HG03097 (cell line): ENCODE measurements at regions not wholly inside any gene's neighbourhood (a gene's known extent, or its start where the extent isn't known, plus 50 kb on each side); places are given as distances from the start of the nearest gene placed in this dataset.

Experiments used
- ATAC-seq: cut with Tn5 transposase; IDR thresholded peaks from one replicate; pipeline ENCODE4 v1.9.1; 2021; ENCODE audit not compliant: unreplicated experiment, low FRiP score

- no peak for ATAC-seq
Observed at GRCh38 chr15:38042707-38043445, 108.4 kb downstream of the TMCO5A start.

GRCh38 chr15:38046257-38047051, 112.0 kb downstream of the TMCO5A start:
- ATAC-seq: no peak

DNA sequence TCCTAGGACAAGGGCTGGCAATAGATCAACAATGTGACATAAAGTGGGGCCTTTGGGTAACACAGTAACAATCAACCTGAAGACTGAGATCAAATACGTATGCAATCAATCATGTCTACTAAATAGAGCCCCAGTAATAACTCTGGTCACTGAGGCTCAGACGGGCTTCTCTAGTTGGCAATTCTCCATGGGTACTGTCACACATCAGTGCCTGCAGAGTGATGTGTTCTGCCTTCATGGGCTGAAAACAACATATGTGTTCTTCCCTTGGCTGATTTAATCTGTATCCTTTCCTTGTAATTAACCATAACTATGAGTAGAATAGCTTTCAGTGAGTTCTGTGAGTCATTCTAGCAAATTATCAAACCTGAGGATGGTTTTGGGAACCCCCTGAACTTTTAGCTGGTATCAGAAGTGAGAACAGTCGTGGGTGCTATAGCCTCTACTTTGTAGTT, 113.6 kb downstream of the TMCO5A start:
- peak; percentile 83 for ATAC-seq

DNA sequence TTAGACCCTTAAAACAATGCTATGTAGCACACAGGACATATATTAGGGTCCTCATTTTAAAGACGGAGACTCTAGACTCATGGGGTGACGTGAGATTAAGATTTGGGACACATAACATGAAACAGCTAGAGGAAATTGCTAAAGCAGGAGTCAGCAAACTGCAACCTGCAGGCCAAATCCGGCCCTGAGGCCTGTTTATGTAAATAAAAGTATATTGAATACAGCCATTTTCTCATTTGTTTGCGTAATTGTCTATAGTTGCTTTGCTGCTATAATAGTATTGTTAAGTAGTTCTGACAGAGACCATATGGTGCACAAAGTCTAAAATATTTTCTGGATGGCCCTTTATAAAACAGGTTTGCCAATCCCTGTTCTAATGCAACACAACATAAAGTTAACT, 115.5 kb downstream of the TMCO5A start:
- no peak for ATAC-seq

DNA sequence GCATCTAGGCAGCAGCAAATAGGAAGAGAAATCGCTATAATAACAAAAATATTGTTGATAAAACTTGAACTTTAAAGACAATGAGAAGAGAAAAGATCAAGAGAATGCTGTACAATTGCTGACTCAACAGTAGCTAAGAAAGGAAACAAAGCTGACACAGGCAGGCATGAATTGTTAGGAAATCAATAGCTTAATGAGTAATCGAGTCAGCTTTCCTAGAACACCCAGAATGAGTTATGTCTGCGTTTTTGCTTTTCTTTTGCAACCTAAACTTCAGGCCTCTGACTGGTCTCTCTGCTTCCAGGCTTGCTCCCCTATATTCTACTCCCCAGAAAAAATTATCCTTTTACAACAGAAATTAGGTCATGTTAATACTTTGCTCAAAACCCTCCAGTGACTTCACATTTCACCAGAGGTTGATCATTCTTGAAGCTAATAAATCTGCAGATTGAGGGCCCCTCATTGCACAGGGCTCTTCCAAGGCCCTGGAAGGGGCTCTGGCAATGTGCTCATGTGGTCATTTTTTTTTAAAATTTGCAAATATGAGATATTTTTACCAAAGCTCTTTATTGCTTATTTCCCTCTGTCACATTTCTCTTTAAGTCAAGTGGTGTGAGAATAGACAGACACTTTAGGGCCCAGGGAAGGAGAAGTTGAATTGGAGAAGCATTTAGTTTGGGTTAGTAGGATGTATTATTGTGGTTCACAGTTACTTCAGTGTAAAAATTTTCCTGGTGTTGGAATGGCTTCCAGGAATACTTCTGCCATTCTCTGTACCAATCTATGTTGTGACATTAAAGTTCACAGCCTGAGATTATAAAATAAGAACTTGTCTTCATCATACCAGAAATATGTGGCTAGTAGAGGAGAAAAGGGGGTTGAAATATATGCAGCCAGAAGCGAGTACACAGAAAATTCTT, 116.3 kb downstream of the TMCO5A start:
- ATAC-seq: no peak

DNA sequence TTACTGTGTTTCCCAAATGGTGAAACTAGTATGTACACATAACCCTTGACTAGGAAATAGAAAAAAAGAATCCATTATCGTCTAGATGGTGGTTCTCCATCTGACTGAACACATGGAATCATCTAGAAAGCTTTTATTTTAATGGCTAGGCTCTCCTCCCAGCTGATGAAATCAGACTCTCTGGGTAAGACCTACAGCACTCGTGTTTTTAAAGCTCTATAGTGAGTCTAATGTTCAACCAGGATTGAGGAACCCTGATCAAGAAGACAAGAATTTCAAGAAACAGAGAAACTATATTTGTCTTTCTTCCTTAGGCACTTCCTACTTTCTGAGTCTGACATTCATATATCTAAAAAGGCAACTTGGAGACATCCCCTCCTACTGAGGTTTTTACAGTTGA, 118.8 kb downstream of the TMCO5A start:
- ATAC-seq: no peak

DNA sequence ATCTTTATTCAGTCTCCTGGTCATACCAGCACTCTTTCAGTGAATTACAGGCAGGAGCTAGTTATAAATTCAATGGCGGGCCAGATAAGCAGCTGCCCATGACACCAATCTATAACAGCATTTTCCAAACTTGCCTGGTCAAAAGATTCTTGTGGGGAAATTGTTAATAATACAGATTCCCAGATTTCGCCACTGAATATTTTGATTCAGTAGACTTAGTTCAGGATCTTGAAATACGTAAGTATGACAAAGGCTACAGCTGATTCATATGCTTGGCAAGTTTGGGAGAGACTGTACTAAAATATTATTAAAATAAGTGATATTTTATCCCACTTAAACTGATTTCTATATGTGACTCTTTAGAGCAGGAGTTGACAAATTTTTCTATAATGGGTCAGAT, 119.3 kb downstream of the TMCO5A start:
- ATAC-seq: no peak

DNA sequence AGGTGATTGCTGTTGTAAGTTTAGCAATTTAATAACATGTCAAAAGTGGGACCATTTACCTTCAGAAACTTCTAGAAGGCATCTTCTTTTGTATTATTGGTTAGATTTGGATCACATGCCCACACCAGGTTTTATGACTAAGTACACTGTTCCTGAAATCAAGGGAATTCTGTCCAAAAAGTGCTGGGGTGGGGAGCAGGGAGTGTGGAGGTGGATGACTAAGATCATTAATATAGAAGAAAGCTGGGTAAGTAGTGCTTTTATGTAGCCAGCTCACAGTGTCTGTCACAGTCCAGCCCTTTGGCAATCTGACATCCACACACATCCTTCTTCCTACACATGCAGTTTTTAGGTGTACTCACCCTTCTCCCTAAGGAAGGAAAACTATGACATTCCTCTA, 120.0 kb downstream of the TMCO5A start:
- no peak for ATAC-seq

- no peak for ATAC-seq
Observed at GRCh38 chr15:38058596-38059075, 124.2 kb downstream of the TMCO5A start.

GRCh38 chr15:38059665-38060064, 125.2 kb downstream of the TMCO5A start:
- ATAC-seq: no peak

DNA sequence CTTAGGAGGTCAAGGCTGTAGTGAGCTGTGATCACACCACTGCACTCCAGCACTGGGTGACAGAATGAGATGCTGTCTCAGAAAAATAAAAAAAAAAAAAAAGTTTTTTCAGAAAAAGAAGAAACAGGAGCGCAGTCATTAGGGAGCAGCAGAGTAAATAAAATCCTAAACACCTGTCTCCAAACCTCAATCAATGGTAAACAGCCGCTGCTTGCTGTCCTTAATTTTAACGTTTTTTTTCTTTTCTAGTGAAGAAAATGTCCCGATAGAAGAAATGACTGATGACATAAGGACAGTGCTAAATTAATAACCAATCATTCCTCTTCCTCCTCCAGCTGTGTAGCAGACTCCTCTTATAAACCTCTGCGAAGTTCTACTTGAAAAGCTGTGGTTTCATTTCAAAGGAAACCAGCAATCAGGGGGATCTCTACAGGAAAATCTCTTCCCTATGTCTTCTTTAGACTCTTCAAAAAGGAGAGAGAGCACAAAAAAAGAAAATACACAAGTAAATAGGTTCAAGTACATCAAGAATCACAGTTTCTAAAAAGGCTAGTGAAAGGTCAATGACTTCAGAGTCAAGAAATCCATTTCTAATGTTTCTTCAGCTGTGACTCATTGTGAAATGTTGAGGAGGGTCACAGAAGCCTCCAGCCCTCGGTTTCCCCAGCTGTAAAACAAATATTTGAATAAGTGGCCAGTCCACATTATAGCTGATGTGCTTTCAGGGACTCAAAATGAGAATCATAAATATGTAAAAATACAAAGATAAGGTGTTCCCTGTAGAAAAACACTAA, 127.6 kb downstream of the TMCO5A start:
- ATAC-seq: no peak

GRCh38 chr15:38062696-38063095, 128.3 kb downstream of the TMCO5A start:
- no peak for ATAC-seq

- no peak for ATAC-seq
Observed at GRCh38 chr15:38065721-38066345, 131.4 kb downstream of the TMCO5A start.

DNA sequence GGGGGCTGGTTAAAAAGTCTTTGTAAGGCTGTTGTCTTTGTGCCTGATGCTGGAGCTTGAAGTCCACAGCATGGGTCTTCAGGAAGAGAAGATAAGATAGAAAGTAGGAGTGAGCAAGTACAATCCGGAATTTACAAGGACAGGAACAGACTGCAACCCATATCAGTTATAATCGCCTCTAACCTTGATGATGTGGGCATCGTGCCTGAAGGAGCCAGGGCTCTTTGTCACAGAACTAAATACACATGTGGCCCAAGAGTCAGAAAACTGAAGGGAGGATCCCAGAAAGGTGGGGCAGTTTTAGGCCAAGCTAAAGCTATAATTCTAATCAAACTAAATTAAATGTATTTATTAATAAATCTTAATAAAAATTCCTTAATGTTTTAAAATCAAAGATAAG, 132.2 kb downstream of the TMCO5A start:
- ATAC-seq: no peak

DNA sequence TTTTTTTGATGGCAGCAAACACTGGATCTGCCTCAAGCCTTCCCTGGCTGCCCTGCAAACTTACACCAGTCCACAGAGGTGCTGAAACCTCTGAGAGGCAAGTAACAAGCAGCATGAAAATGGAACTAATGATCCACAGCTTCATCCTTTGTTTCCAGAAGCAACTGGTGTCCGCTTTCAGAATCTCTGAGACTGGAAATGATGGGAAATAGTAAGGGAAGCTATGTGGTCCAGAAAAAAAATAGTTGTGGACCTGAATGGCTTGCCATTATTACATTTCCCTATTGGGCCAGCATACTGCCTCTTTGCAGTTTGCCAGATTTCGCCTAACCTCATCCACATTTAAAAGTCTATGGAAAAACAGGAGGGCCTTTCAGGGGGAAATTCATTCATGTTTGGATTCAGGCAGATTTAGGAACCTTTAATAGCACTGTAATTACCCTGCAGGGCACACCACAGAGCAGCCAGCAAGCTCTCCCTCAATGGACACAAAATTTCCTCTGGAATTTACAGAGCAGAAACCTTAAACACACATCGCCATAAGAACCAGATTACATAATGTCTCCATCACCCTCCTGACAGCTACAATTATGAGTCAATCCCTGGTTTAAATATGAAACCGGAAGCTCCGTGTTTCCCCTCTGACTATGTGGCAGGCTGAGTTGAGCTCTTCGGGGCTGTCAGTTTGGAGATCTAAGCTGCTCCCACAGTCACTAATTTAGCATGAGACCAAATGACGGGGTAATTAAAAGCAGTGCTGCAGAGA, 134.4 kb downstream of the TMCO5A start:
- peak; percentile 70 for ATAC-seq

GRCh38 chr15:38069511-38070011, 135.1 kb downstream of the TMCO5A start:
- ATAC-seq: no peak

- no peak for ATAC-seq
Observed at GRCh38 chr15:38070778-38071177, 136.3 kb downstream of the TMCO5A start.

DNA sequence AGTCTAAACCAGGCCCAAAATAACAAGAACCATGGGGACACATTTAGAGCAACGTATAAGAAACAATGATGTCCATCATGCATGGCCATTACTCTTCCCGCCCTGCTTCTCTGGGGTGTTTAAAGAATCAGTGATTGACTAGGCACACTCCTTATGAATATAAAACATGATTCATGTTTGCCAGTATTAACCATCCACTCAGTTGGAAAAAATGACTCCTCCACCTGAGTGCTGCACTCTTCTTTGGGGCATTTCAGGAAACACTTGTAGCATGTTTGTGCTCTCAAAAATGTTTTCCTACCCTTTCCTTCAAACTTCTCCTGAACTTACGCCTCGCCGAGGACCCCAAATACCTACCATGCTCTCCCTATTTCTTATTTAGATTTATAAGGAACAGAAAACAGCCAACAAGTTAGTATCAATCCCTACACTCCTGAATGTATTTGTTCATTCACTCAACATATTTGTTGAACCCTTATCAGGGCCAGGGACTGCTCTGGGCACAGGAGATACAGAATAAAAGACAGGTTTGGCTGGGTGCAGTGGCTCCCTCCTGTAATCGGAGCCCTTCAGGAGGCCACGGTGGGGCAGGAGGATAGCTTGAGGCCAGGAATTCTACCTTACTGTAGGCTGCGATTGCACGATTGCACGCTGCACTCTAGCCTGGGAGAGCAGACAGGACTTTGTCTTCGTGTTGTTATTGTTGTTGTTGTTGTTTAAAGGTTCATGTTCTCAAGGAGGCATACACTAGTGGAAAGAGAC, 137.0 kb downstream of the TMCO5A start:
- no peak for ATAC-seq
